HepG2 (cell line): ENCODE measurements at regions not wholly inside any gene's neighbourhood (a gene's known extent, or its start where the extent isn't known, plus 50 kb on each side); places are given as distances from the start of the nearest gene placed in this dataset.

Experiments
- ATAC-seq: fragments of 200-7000 bp; cut with Tn5 transposase; 3 replicates; pipeline ENCODE4 v1.9.1; 2020; ENCODE audit warnings: mild to moderate bottlenecking, moderate library complexity
- BruUV-seq: library from RNA; stranded (reverse); fragments of 400-500 nt; replicated peaks from 2 replicates; lab custom pipeline; 2021; lab: Mats Ljungman, UMichigan
- CTCF ChIA-PET: fragments of 300-600 bp; formaldehyde crosslinking; extraction: SDS; loops from one replicate; lab custom pipeline; 2021; ENCODE audit warnings: low total read pairs, inconsistent platforms, low intra/inter-chr PET ratio; lab: Yijun Ruan, JAX
- POLR2A ChIA-PET: fragments of 350-600 bp; sonication (Branson Sonifier 250); formaldehyde crosslinking; loops from one replicate; lab custom pipeline; 2020; ENCODE audit warnings: antibody characterized with exemption, inconsistent platforms; lab: Yijun Ruan, JAX
- DNase-seq: peaks from one replicate; pipeline ENCODE4 v3.0.0-alpha.2; 2015; ENCODE audit warnings: low spot score
- FAIRE-seq: peaks from 3 replicates; lab custom pipeline; 2011; peaks lifted over from hg19 to GRCh38; lab: Jason Lieb, UNC
- H2AFZ ChIP-seq: one replicate; pipeline ENCODE4 v1.6.1; 2011; ENCODE audit warnings: low read length, inconsistent platforms
- H3K27ac ChIP-seq: fragments of 300-600 bp; 3 replicates; pipeline ENCODE4 v1.8.0; 2011; ENCODE audit warnings: mixed run types, mild to moderate bottlenecking, mixed read lengths, low read length, inconsistent platforms; ENCODE audit not compliant: insufficient read depth; ENCODE audit errors: extremely low read length
- H3K27me3 ChIP-seq, 2 experiments: fragments of 200-600 bp in 1 of 2; 2 replicates in 1 of 2; 3 replicates in 1 of 2; pipeline versions ENCODE4 v1.6.0 to v1.8.0; 2011; ENCODE audit warnings: low read length in 2 of 2, mild to moderate bottlenecking in 2 of 2, moderate library complexity in 2 of 2, inconsistent platforms in 1 of 2; ENCODE audit not compliant: insufficient read depth in 2 of 2, control insufficient read depth in 1 of 2
- H3K36me3 ChIP-seq, 2 experiments: fragments of 200-600 bp in 1 of 2; replicated peaks in 1 of 2; 2 replicates in 1 of 2; 3 replicates in 1 of 2; pipeline versions ENCODE4 v1.5.1 to v1.8.0; 2011; ENCODE audit warnings: low read length in 2 of 2, inconsistent platforms in 1 of 2; ENCODE audit not compliant: insufficient read depth in 2 of 2, control insufficient read depth in 1 of 2
- H3K4me1 ChIP-seq: 2 replicates; pipeline ENCODE4 v1.5.1; 2012; ENCODE audit warnings: low read length, inconsistent platforms; ENCODE audit not compliant: insufficient read depth
- H3K4me2 ChIP-seq: 2 replicates; pipeline ENCODE4 v1.6.0; 2011; ENCODE audit warnings: low read depth, low read length, inconsistent platforms
- H3K4me3 ChIP-seq, 3 experiments: fragments of 200-600 bp in 1 of 3; sonication (generic), shearing (Covaris generic) in 1 of 3; replicated peaks in 1 of 3; 2 replicates each; pipeline ENCODE4 v1.5.1; 2011 to 2016; ENCODE audit warnings: low read length in 3 of 3, inconsistent platforms in 2 of 3, low read depth in 2 of 3, mild to moderate bottlenecking in 2 of 3, control low read depth in 1 of 3, mixed read lengths in 1 of 3; ENCODE audit not compliant: insufficient read depth in 1 of 3
- H3K79me2 ChIP-seq: one replicate; pipeline ENCODE4 v1.6.1; 2011; ENCODE audit warnings: low read length, inconsistent platforms; ENCODE audit not compliant: insufficient read depth
- H3K9ac ChIP-seq: 2 replicates; pipeline ENCODE4 v1.6.0; 2011; ENCODE audit warnings: mild to moderate bottlenecking, low read depth, low read length, inconsistent platforms; ENCODE audit not compliant: insufficient read depth
- H3K9me3 ChIP-seq: 2 replicates; pipeline ENCODE4 v1.5.1; 2012; ENCODE audit warnings: mild to moderate bottlenecking, low read length
- H4K20me1 ChIP-seq: 2 replicates; pipeline ENCODE4 v1.6.0; 2011; ENCODE audit warnings: inconsistent platforms, mild to moderate bottlenecking, low read length, moderate library complexity; ENCODE audit not compliant: insufficient read depth
- HNF4G ChIP-seq, 2 experiments: sonication (generic) in 1 of 2; formaldehyde crosslinking in 1 of 2; IDR thresholded peaks; 2 replicates each; pipeline versions ENCODE4 v1.4.0 to v1.6.1; 2011 to 2020; ENCODE audit warnings: borderline replicate concordance in 2 of 2, low read depth in 2 of 2, mild to moderate bottlenecking in 2 of 2, low read length in 1 of 2, missing genetic modification reagents in 1 of 2, moderate library complexity in 1 of 2
- IRF2 ChIP-seq: IDR thresholded peaks from 2 replicates; pipeline ENCODE4 v1.6.1; 2018; ENCODE audit warnings: missing genetic modification reagents, missing compliant biosample characterization
- KDM5A ChIP-seq: fragments of 200-600 bp; sonication (generic); IDR thresholded peaks from 2 replicates; pipeline ENCODE4 v1.7.0; 2018; ENCODE audit warnings: antibody characterized with exemption, mild to moderate bottlenecking, low read length, borderline replicate concordance
- NONO ChIP-seq, 2 experiments: fragments of 450-650 bp in 1 of 2; sonication (generic) in 1 of 2; formaldehyde crosslinking in 1 of 2; IDR thresholded peaks in 1 of 2; conservative IDR thresholded peaks in 1 of 2; 2 replicates each; pipeline versions ENCODE4 v1.6.1 to v1.8.0; 2017 to 2022; ENCODE audit warnings: mild to moderate bottlenecking in 1 of 2, missing genetic modification reagents in 1 of 2, moderate library complexity in 1 of 2
- POLR2G ChIP-seq: fragments of 200-400 bp; formaldehyde crosslinking; IDR thresholded peaks from 2 replicates; pipeline ENCODE4 v1.6.1; 2018; ENCODE audit warnings: mild to moderate bottlenecking, low read depth, low read length, moderate library complexity
- PRDM15 ChIP-seq: sonication (generic); formaldehyde crosslinking; IDR thresholded peaks from 2 replicates; pipeline ENCODE4 v1.4.0; 2020; ENCODE audit warnings: missing genetic modification reagents
- REPIN1 ChIP-seq: sonication (generic); formaldehyde crosslinking; IDR thresholded peaks from 2 replicates; pipeline ENCODE4 v1.8.0; 2022; ENCODE audit warnings: missing genetic modification reagents, low read depth, mild to moderate bottlenecking, borderline replicate concordance
- SALL1 ChIP-seq: sonication (generic); formaldehyde crosslinking; IDR thresholded peaks from 2 replicates; pipeline ENCODE4 v1.8.0; 2022; ENCODE audit warnings: mild to moderate bottlenecking, missing genetic modification reagents
- SAP130 ChIP-seq: IDR thresholded peaks from 2 replicates; pipeline ENCODE4 v1.6.1; 2016; ENCODE audit warnings: low read depth
- THAP9 ChIP-seq: sonication (generic); formaldehyde crosslinking; IDR thresholded peaks from 2 replicates; pipeline ENCODE4; 2020; ENCODE audit warnings: missing genetic modification reagents, mild to moderate bottlenecking, borderline replicate concordance
- XRCC5 ChIP-seq: fragments of 200-400 bp; formaldehyde crosslinking; optimal IDR thresholded peaks from 2 replicates; pipeline ENCODE3; 2017; ENCODE audit warnings: mild to moderate bottlenecking, low read length
- ZBTB44 ChIP-seq: sonication (generic); formaldehyde crosslinking; IDR thresholded peaks from 2 replicates; pipeline ENCODE4 v1.4.0; 2020; ENCODE audit warnings: missing genetic modification reagents
- ZSCAN5A ChIP-seq: sonication (generic); formaldehyde crosslinking; IDR thresholded peaks from 2 replicates; pipeline ENCODE4 v1.8.0; 2022; ENCODE audit warnings: mild to moderate bottlenecking, missing genetic modification reagents, borderline replicate concordance
- WGBS: methylation state at CpG from one replicate; pipeline ENCODE4 v1.1.6; 2017; ENCODE audit warnings: low lambda C conversion rate; 5-methylcytosine and 5-hydroxymethylcytosine counted together
- in situ Hi-C: cut with HindIII; loops from 2 replicates; pipeline ENCODE4 v1.10.0; 2017; ENCODE audit warnings: low pct_unique_long_range_greater_than_20kb; ENCODE audit not compliant: extremely low pct_ligation_motif_present
- intact Hi-C: fragments of 100-400 bp; cut with micrococcal nuclease; formaldehyde crosslinking; loops from one replicate; pipeline ENCODE4 v1.10.0; 2022; ENCODE audit not compliant: unreplicated experiment

GRCh38 chr7:146022776-146023175 is 93.8 kb upstream of the CNTNAP2 start:
- Histone ChIP-seq H3K36me3 (no peaks in the 10 kb centered on the region), H3K27me3 (no peaks in the 10 kb centered on the region), H3K4me2 (no peak overlapping the region), H3K9me3 (peaks cover 59% of the 10 kb centered on the region), H3K9ac (no peak overlapping the region), H3K27ac (no peak overlapping the region), H3K4me1 (no peaks in the 10 kb centered on the region), H3K79me2 (no peaks in the 10 kb centered on the region), H3K4me3 (no peak overlapping the region), H2AFZ (no peak overlapping the region), H4K20me1 (no peaks in the 10 kb centered on the region)
- ATAC-seq, result no peak
- TF ChIP-seq PRDM15 (CRISPR knock-in tag) (no peak), ZSCAN5A (CRISPR knock-in tag) (no peak), SALL1 (CRISPR knock-in tag) (no peak), THAP9 (CRISPR knock-in tag) (no peak), POLR2G (no peak), KDM5A (no peak), XRCC5 (no peak), NONO (IDR thresholded peaks at IDR 0.05) (no peak), NONO (CRISPR knock-in tag; conservative IDR thresholded peaks at IDR 0.05) (no peak), IRF2 (CRISPR knock-in tag) (no peak), ZBTB44 (CRISPR knock-in tag) (no peak), SAP130 (no peak), REPIN1 (CRISPR knock-in tag) (no peak), HNF4G (IDR thresholded peaks at IDR 0.05; ENCODE audit: borderline replicate concordance, low read depth, low read length) (no peak), HNF4G (CRISPR knock-in tag; IDR thresholded peaks at IDR 0.05; ENCODE audit: borderline replicate concordance, low read depth) (no peak)
- no TSS peak for BruUV-seq
- no peak for FAIRE-seq
- CTCF ChIA-PET, result no interaction called here
- under 1% methylated on average over 5 of the region's 5 CpGs for WGBS
- POLR2A ChIA-PET, result no interaction called here
- no peak for DNase-seq
- intact Hi-C loops (no loop called here), in situ Hi-C loops (no loop called here)
